Panc1 (cell line): ENCODE measurements at regions not wholly inside any gene's neighbourhood (a gene's known extent, or its start where the extent isn't known, plus 50 kb on each side); places are given as distances from the start of the nearest gene placed in this dataset.

ENCODE experiments used
- POLR2AphosphoS5 ChIP-seq: IDR thresholded peaks from 2 replicates; pipeline ENCODE4 v1.6.1; 2012; ENCODE audit warnings: mild to moderate bottlenecking, low read depth, low read length, moderate library complexity
- SIN3A ChIP-seq: IDR thresholded peaks from 2 replicates; pipeline ENCODE4 v1.6.1; 2012; ENCODE audit warnings: low read depth, mild to moderate bottlenecking, low read length, moderate library complexity, borderline replicate concordance; ENCODE audit not compliant: insufficient read depth
- TF ChIP-seq, protein P1 (sequence below): fragments of 450-650 bp; IDR thresholded peaks from 2 replicates; pipeline ENCODE4 v1.5.1; 2017; ENCODE audit warnings: mild to moderate bottlenecking
- TF ChIP-seq, protein P2 (sequence below), 2 experiments: IDR thresholded peaks; 2 replicates each; pipeline ENCODE4 v1.6.1; 2011 to 2012; ENCODE audit warnings: low read depth in 2 of 2, control low read depth in 1 of 2, low read length in 1 of 2, mild to moderate bottlenecking in 1 of 2, moderate library complexity in 1 of 2; ENCODE audit not compliant: insufficient read depth in 1 of 2

DNA sequence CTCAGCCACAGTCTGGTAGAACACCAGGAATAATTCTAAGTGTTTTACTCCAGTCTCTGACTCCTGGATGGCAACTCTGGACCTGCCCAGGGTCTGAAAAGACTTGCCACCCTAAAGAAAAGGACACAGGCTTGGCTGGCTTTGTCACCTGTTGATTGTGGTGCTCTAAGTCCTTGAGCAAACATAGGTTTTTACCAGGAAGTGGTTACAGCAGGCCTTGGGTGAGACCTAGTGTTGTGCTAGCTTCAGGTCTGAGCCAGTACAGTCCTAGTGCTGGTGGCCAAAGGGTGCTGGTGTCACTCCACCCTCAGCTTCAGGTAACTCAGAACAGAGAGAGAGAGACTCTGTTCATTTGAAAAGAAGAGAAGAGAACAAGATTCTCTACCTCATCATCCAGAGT, 1239.4 kb upstream of the CRIM1 start:
- TF ChIP-seq, protein P1, sequence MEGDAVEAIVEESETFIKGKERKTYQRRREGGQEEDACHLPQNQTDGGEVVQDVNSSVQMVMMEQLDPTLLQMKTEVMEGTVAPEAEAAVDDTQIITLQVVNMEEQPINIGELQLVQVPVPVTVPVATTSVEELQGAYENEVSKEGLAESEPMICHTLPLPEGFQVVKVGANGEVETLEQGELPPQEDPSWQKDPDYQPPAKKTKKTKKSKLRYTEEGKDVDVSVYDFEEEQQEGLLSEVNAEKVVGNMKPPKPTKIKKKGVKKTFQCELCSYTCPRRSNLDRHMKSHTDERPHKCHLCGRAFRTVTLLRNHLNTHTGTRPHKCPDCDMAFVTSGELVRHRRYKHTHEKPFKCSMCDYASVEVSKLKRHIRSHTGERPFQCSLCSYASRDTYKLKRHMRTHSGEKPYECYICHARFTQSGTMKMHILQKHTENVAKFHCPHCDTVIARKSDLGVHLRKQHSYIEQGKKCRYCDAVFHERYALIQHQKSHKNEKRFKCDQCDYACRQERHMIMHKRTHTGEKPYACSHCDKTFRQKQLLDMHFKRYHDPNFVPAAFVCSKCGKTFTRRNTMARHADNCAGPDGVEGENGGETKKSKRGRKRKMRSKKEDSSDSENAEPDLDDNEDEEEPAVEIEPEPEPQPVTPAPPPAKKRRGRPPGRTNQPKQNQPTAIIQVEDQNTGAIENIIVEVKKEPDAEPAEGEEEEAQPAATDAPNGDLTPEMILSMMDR: no peak
- TF ChIP-seq SIN3A (no peak), POLR2AphosphoS5 (no peak)
- TF ChIP-seq, protein P2, sequence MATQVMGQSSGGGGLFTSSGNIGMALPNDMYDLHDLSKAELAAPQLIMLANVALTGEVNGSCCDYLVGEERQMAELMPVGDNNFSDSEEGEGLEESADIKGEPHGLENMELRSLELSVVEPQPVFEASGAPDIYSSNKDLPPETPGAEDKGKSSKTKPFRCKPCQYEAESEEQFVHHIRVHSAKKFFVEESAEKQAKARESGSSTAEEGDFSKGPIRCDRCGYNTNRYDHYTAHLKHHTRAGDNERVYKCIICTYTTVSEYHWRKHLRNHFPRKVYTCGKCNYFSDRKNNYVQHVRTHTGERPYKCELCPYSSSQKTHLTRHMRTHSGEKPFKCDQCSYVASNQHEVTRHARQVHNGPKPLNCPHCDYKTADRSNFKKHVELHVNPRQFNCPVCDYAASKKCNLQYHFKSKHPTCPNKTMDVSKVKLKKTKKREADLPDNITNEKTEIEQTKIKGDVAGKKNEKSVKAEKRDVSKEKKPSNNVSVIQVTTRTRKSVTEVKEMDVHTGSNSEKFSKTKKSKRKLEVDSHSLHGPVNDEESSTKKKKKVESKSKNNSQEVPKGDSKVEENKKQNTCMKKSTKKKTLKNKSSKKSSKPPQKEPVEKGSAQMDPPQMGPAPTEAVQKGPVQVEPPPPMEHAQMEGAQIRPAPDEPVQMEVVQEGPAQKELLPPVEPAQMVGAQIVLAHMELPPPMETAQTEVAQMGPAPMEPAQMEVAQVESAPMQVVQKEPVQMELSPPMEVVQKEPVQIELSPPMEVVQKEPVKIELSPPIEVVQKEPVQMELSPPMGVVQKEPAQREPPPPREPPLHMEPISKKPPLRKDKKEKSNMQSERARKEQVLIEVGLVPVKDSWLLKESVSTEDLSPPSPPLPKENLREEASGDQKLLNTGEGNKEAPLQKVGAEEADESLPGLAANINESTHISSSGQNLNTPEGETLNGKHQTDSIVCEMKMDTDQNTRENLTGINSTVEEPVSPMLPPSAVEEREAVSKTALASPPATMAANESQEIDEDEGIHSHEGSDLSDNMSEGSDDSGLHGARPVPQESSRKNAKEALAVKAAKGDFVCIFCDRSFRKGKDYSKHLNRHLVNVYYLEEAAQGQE (IDR thresholded peaks at IDR 0.05; ENCODE audit: insufficient read depth in 1 of 2, low read depth in 2 of 2, low read length in 1 of 2): no peak
